ENCODE measurements at regions not wholly inside any gene's neighbourhood (a gene's known extent, or its start where the extent isn't known, plus 50 kb on each side); places are given as distances from the start of the nearest gene placed in this dataset.

GRCh38 chr15:70436428-70436827 is 326.9 kb downstream of the UACA start:
- no peak for TF ChIP-seq POLR2A (IDR thresholded peaks at IDR 0.05; ENCODE audit: extremely low read depth, insufficient read length)
- TF ChIP-seq, protein P1, sequence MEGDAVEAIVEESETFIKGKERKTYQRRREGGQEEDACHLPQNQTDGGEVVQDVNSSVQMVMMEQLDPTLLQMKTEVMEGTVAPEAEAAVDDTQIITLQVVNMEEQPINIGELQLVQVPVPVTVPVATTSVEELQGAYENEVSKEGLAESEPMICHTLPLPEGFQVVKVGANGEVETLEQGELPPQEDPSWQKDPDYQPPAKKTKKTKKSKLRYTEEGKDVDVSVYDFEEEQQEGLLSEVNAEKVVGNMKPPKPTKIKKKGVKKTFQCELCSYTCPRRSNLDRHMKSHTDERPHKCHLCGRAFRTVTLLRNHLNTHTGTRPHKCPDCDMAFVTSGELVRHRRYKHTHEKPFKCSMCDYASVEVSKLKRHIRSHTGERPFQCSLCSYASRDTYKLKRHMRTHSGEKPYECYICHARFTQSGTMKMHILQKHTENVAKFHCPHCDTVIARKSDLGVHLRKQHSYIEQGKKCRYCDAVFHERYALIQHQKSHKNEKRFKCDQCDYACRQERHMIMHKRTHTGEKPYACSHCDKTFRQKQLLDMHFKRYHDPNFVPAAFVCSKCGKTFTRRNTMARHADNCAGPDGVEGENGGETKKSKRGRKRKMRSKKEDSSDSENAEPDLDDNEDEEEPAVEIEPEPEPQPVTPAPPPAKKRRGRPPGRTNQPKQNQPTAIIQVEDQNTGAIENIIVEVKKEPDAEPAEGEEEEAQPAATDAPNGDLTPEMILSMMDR (IDR thresholded peaks at IDR 0.05; ENCODE audit: low read depth, low read length), result no peak
- TF ChIP-seq MYC (IDR thresholded peaks at IDR 0.05; ENCODE audit: low read depth, low read length), result no peak
- TF ChIP-seq, protein P2, sequence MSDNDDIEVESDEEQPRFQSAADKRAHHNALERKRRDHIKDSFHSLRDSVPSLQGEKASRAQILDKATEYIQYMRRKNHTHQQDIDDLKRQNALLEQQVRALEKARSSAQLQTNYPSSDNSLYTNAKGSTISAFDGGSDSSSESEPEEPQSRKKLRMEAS (IDR thresholded peaks at IDR 0.05; ENCODE audit: low read depth, low read length), result no peak
